Osteoblast (primary cell): ENCODE measurements at regions not wholly inside any gene's neighbourhood (a gene's known extent, or its start where the extent isn't known, plus 50 kb on each side); places are given as distances from the start of the nearest gene placed in this dataset.

Experiments used
- DNase-seq: peaks from one replicate; pipeline ENCODE4 v3.0.0; 2011; ENCODE audit warnings: low spot score, mixed read lengths; ENCODE audit not compliant: insufficient read length; ENCODE audit errors: missing footprints
- H2AFZ ChIP-seq: 2 replicates; pipeline ENCODE4 v1.6.0; 2011; ENCODE audit warnings: mild to moderate bottlenecking, low read length
- H3K27ac ChIP-seq: 2 replicates; pipeline ENCODE4 v1.5.1; 2011; ENCODE audit warnings: mild to moderate bottlenecking, low read depth, low read length, moderate library complexity
- H3K27me3 ChIP-seq: 2 replicates; pipeline ENCODE4 v1.6.0; 2012; ENCODE audit warnings: mild to moderate bottlenecking, control low read depth, inconsistent platforms, low read length, moderate library complexity; ENCODE audit not compliant: insufficient read depth
- H3K36me3 ChIP-seq: 2 replicates; pipeline ENCODE4 v1.5.1; 2011; ENCODE audit warnings: mild to moderate bottlenecking, low read length, control low read depth, moderate library complexity; ENCODE audit not compliant: insufficient read depth
- H3K4me1 ChIP-seq: 2 replicates; pipeline ENCODE4 v1.5.1; 2011; ENCODE audit warnings: mild to moderate bottlenecking, low read length, control low read depth, moderate library complexity; ENCODE audit not compliant: insufficient read depth
- H3K4me2 ChIP-seq: 2 replicates; pipeline ENCODE4 v1.6.0; 2011; ENCODE audit warnings: mild to moderate bottlenecking, low read length; ENCODE audit not compliant: insufficient read depth
- H3K4me3 ChIP-seq: fragments of 200-600 bp; sonication (generic); 3 replicates; pipeline ENCODE4 v1.5.1; 2012; ENCODE audit warnings: mild to moderate bottlenecking, low read length, inconsistent platforms; ENCODE audit not compliant: insufficient read depth
- H3K79me2 ChIP-seq: 2 replicates; pipeline ENCODE4 v1.6.0; 2012; ENCODE audit warnings: mild to moderate bottlenecking, low read length, control low read depth, inconsistent platforms; ENCODE audit not compliant: insufficient read depth
- H3K9me3 ChIP-seq: 2 replicates; pipeline ENCODE4 v1.5.1; 2011; ENCODE audit warnings: low read depth, low read length, control low read depth
- H4K20me1 ChIP-seq: 2 replicates; pipeline ENCODE4 v1.6.0; 2012; ENCODE audit warnings: mild to moderate bottlenecking, low read length, control low read depth; ENCODE audit not compliant: insufficient read depth
- CTCF ChIP-seq: IDR thresholded peaks from 2 replicates; pipeline ENCODE4 v1.5.1; 2011; ENCODE audit warnings: mild to moderate bottlenecking, low read depth, low read length, moderate library complexity; ENCODE audit errors: extremely low read depth

GRCh38 chr14:71834284-71835204 is 97.7 kb upstream of the RGS6 start:
- no peak for DNase-seq
- no peaks in the 10 kb centered on the region for H3K36me3 ChIP-seq
- no peak overlapping the region for H3K4me2 ChIP-seq
- H2AFZ ChIP-seq, result no peak overlapping the region
- H3K4me3 ChIP-seq, result no peak overlapping the region
- no peak overlapping the region for H3K27ac ChIP-seq
- TF ChIP-seq CTCF, result no peak
- no peaks in the 10 kb centered on the region for H4K20me1 ChIP-seq
- H3K27me3 ChIP-seq, result no peaks in the 10 kb centered on the region
- H3K79me2 ChIP-seq, result no peaks in the 10 kb centered on the region
- no peaks in the 10 kb centered on the region for H3K4me1 ChIP-seq
- peaks cover 2% of the 10 kb centered on the region for H3K9me3 ChIP-seq

GRCh38 chr14:71852181-71852580 is 80.0 kb upstream of the RGS6 start:
- H4K20me1 ChIP-seq, result no peaks in the 10 kb centered on the region
- no peak overlapping the region for H3K27ac ChIP-seq
- H3K9me3 ChIP-seq, result no peaks in the 10 kb centered on the region
- H3K27me3 ChIP-seq, result no peaks in the 10 kb centered on the region
- no peak for DNase-seq
- no peak overlapping the region for H2AFZ ChIP-seq
- no peaks in the 10 kb centered on the region for H3K4me1 ChIP-seq
- no peaks in the 10 kb centered on the region for H3K79me2 ChIP-seq
- H3K36me3 ChIP-seq, result no peaks in the 10 kb centered on the region
- TF ChIP-seq CTCF, result no peak
- no peak overlapping the region for H3K4me2 ChIP-seq
- no peak overlapping the region for H3K4me3 ChIP-seq

GRCh38 chr14:71855399-71856036 is 76.7 kb upstream of the RGS6 start:
- Histone ChIP-seq H3K4me3 (no peak overlapping the region), H3K4me2 (no peak overlapping the region), H4K20me1 (no peaks in the 10 kb centered on the region), H3K79me2 (no peaks in the 10 kb centered on the region), H2AFZ (no peak overlapping the region), H3K27ac (no peak overlapping the region), H3K9me3 (no peaks in the 10 kb centered on the region), H3K4me1 (no peaks in the 10 kb centered on the region), H3K36me3 (no peaks in the 10 kb centered on the region), H3K27me3 (peaks cover 8% of the 10 kb centered on the region)
- peak; percentile 92 for TF ChIP-seq CTCF
- peak; percentile 84 for DNase-seq
